GM23248 (cell line): ENCODE measurements at regions not wholly inside any gene's neighbourhood (a gene's known extent, or its start where the extent isn't known, plus 50 kb on each side); places are given as distances from the start of the nearest gene placed in this dataset.

ENCODE experiments used
- EZH2 ChIP-seq: fragments of 200-600 bp; sonication (generic); IDR thresholded peaks from 2 replicates; pipeline ENCODE4 v1.6.1; 2018; ENCODE audit warnings: antibody characterized with exemption, mild to moderate bottlenecking; ENCODE audit not compliant: insufficient read depth, poor library complexity, severe bottlenecking
- EZH2phosphoT487 ChIP-seq: fragments of 200-600 bp; sonication (generic); IDR thresholded peaks from 2 replicates; pipeline ENCODE4 v1.6.1; 2018; ENCODE audit warnings: antibody characterized with exemption, moderate library complexity, mild to moderate bottlenecking, low read depth; ENCODE audit not compliant: insufficient read depth

DNA sequence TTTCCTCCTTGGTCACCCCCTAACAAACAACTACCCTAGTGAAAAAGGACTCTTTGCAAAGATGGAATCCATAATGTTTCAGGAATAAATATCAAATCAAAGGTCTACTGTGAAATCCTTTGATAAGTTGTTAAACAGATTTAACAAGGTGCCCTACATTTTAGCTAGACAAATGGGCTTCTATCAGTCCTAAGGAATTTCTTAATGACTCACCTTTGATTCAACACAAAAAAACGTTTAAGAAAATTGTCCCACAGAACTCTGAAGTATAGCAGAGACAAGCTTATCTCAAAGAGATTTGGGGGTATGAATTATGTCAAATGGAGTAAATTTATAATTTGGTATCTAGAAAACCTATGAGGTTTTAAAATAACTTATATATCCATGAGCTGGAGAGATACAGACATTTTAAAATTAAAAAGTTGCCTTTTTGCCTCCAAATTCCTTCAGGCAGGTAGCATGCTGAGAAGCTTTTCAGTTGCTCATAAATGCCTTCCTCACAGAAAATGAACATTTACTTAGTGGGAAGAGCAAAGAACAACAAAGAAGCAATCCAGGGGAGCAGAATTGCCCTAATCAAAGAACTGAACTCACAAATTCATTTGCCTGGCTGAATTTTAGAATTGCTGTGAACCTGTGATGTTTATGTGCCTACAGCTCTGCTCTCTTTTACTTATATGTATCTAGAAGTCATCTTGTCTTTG lies 649.3 kb downstream of the STPG2 start:
- TF ChIP-seq EZH2phosphoT487 (no peak), EZH2 (no peak)
